K562 (cell line): ENCODE measurements at regions not wholly inside any gene's neighbourhood (a gene's known extent, or its start where the extent isn't known, plus 50 kb on each side); places are given as distances from the start of the nearest gene placed in this dataset.

Source experiments
- ATAC-seq: fragments of 200-7000 bp; cut with Tn5 transposase; 3 replicates; pipeline ENCODE4 v1.9.1; 2020; ENCODE audit warnings: moderate library complexity
- BruUV-seq: library from RNA; stranded (reverse); fragments of 400-500 nt; replicated peaks from 2 replicates; lab custom pipeline; 2021; lab: Mats Ljungman, UMichigan
- CTCF ChIA-PET: fragments of 300-600 bp; formaldehyde crosslinking; extraction: SDS; loops from one replicate; lab custom pipeline; 2021; ENCODE audit warnings: low intra/inter-chr PET ratio; lab: Yijun Ruan, JAX
- POLR2A ChIA-PET: fragments of 300-600, 350-650 bp; sonication (Branson Sonifier 250); formaldehyde crosslinking; extraction: SDS; loops from one replicate; lab custom pipeline; 2021; ENCODE audit warnings: antibody characterized with exemption, inconsistent platforms; lab: Yijun Ruan, JAX
- DNase-seq, 4 experiments: peaks; one replicate each; pipeline versions ENCODE4 v3.0.0 to v3.0.0-alpha.2; 2011 to 2018; ENCODE audit warnings: low spot score in 3 of 4, mixed read lengths in 3 of 4; ENCODE audit errors: extremely low read depth in 1 of 4
- FAIRE-seq: peaks from 2 replicates; lab custom pipeline; 2011; peaks lifted over from hg19 to GRCh38; lab: Jason Lieb, UNC
- H2AFZ ChIP-seq: 2 replicates; pipeline ENCODE4 v1.6.0; 2011; ENCODE audit warnings: low read depth, low read length, control low read depth, inconsistent platforms
- H3K27ac ChIP-seq: fragments of 200-600 bp; 3 replicates; pipeline ENCODE4 v1.8.0; 2011; ENCODE audit warnings: low read depth, mild to moderate bottlenecking, control low read depth, inconsistent platforms, low read length, moderate library complexity, mixed read lengths; ENCODE audit errors: extremely low read depth
- H3K27me3 ChIP-seq, 2 experiments: fragments of 300-600 bp in 1 of 2; 2 replicates in 1 of 2; 3 replicates in 1 of 2; pipeline versions ENCODE4 v1.6.0 to v1.8.0; 2011; ENCODE audit warnings: inconsistent platforms in 2 of 2, low read length in 2 of 2, mild to moderate bottlenecking in 1 of 2, mixed read lengths in 1 of 2, moderate library complexity in 1 of 2; ENCODE audit not compliant: control insufficient read depth in 2 of 2, insufficient read depth in 2 of 2
- H3K36me3 ChIP-seq: fragments of 300-600 bp; 3 replicates; pipeline ENCODE4 v1.8.0; 2011; ENCODE audit warnings: mild to moderate bottlenecking, low read length, inconsistent platforms; ENCODE audit not compliant: control insufficient read depth, insufficient read depth
- H3K4me1 ChIP-seq, 2 experiments: fragments of 200-600 bp in 1 of 2; replicated peaks in 1 of 2; 2 replicates in 1 of 2; 3 replicates in 1 of 2; pipeline versions ENCODE4 v1.5.1 to v1.8.0; 2011; ENCODE audit warnings: inconsistent platforms in 2 of 2, low read length in 2 of 2, mild to moderate bottlenecking in 1 of 2, mixed read lengths in 1 of 2, moderate library complexity in 1 of 2; ENCODE audit not compliant: control insufficient read depth in 2 of 2, insufficient read depth in 2 of 2
- H3K4me2 ChIP-seq: 2 replicates; pipeline ENCODE4 v1.6.1; 2011; ENCODE audit warnings: low read length, control low read depth, inconsistent platforms, mixed read lengths; ENCODE audit not compliant: insufficient read depth
- H3K4me3 ChIP-seq: fragments of 200-600 bp; sonication (generic), shearing (Covaris generic); 2 replicates; pipeline ENCODE4 v1.5.1; 2016; ENCODE audit warnings: control low read depth, inconsistent platforms
- H3K79me2 ChIP-seq: fragments of 200-600 bp; 3 replicates; pipeline ENCODE4 v1.8.0; 2011; ENCODE audit warnings: low read length, inconsistent platforms; ENCODE audit not compliant: control insufficient read depth, insufficient read depth
- H3K9ac ChIP-seq, 2 experiments: 2 replicates each; pipeline versions ENCODE4 v1.6.0 to v1.6.1; 2011; ENCODE audit warnings: low read depth in 2 of 2, low read length in 2 of 2, control low read depth in 1 of 2, inconsistent platforms in 1 of 2, mild to moderate bottlenecking in 1 of 2, mixed read lengths in 1 of 2; ENCODE audit not compliant: insufficient read depth in 1 of 2
- H3K9me1 ChIP-seq: one replicate; pipeline ENCODE4 v1.6.0; 2011; ENCODE audit warnings: inconsistent platforms, mild to moderate bottlenecking, low read length, moderate library complexity; ENCODE audit not compliant: control insufficient read depth, insufficient read depth
- H3K9me3 ChIP-seq: replicated peaks from 2 replicates; pipeline ENCODE4 v1.5.1; 2011; ENCODE audit warnings: low read depth, low read length, inconsistent platforms; ENCODE audit not compliant: control insufficient read depth, insufficient read depth
- H4K20me1 ChIP-seq: replicated peaks from 2 replicates; pipeline ENCODE4 v1.6.1; 2011; ENCODE audit warnings: low read length, inconsistent platforms, mixed read lengths; ENCODE audit not compliant: control insufficient read depth, insufficient read depth
- FOXA3 ChIP-seq, 2 experiments: fragments of 450-650 bp in 1 of 2; sonication (generic) in 1 of 2; formaldehyde crosslinking; IDR thresholded peaks in 1 of 2; conservative IDR thresholded peaks in 1 of 2; 2 replicates each; pipeline versions ENCODE4 v1.4.0 to v1.8.0; 2020 to 2022; ENCODE audit warnings: mild to moderate bottlenecking in 2 of 2, missing genetic modification reagents in 1 of 2
- HOMEZ ChIP-seq: fragments of 250-450 bp; sonication (Bioruptor Pico); IDR thresholded peaks from 2 replicates; pipeline ENCODE4 v1.4.0; 2020; ENCODE audit warnings: mild to moderate bottlenecking, moderate library complexity
- MAFG ChIP-seq: fragments of 450-650 bp; conservative IDR thresholded peaks from 2 replicates; pipeline ENCODE4 v1.6.1; 2016; ENCODE audit warnings: missing genetic modification characterization, missing compliant biosample characterization
- PHF20 ChIP-seq: fragments of 450-650 bp; IDR thresholded peaks from 2 replicates; pipeline ENCODE4 v1.6.1; 2018; ENCODE audit not compliant: partially characterized antibody
- ZNF586 ChIP-seq: fragments of 450-650 bp; formaldehyde crosslinking; conservative IDR thresholded peaks from 2 replicates; pipeline ENCODE4 v1.4.0; 2020; ENCODE audit warnings: mild to moderate bottlenecking, moderate library complexity
- WGBS: fragments of 100-300 bp; shearing (Covaris generic); methylation state at CpG from one replicate; pipeline ENCODE4 v1.1.6; 2016; ENCODE audit warnings: low coverage, mixed read lengths; ENCODE audit not compliant: insufficient coverage; ENCODE audit errors: missing lambda C conversion rate; 5-methylcytosine and 5-hydroxymethylcytosine counted together
- in situ Hi-C: fragments of 300-500 bp; cut with MboI; formaldehyde crosslinking; loops from 4 replicates; pipeline ENCODE4 v1.15.0; 2018; ENCODE audit warnings: inconsistent platforms, mixed read lengths
- intact Hi-C: fragments of 100-400 bp; cut with micrococcal nuclease; formaldehyde crosslinking; loops from 2 replicates; pipeline ENCODE4 v1.14.2; 2022

DNA sequence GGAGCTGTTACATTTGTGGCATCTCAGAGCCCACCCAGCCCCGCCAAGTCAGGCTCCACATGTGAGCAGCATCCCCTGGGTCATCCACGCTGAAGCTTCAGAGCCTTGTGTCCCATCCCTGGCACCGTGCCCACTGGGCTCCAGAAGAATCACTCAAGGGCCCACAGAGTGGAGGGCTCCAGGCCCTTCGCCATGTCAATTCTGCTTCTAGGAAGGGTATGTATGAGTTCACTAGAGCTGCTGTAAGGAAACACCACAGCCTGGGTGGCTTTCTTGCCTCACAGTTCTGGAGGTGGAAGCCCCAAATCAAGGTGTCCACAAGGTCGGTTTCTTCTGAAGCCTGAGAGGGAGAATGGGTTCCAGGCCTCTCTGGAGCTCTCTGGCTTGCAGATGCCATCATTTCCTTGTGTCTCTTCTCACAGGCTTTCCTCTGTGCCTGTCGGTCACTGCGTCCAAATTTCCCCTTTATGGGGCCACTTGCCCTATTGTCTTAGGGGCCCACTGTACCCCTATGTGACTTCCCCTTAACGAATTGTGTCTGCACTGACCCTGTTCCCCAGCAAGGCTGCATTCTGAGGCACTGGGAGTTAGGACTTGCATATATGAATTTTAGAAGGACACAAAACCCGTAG lies 1476.0 kb downstream of the TBC1D22A start (continued):
- TF ChIP-seq FOXA3 (CRISPR knock-in tag; conservative IDR thresholded peaks at IDR 0.05 in 1 of 2, IDR thresholded peaks at IDR 0.05 in 1 of 2), result no peak
- no peak for TF ChIP-seq PHF20

- under 1% methylated on average over 15 of the region's 21 CpGs for WGBS
- Histone ChIP-seq H3K27ac (no peak overlapping the region), H3K27me3 (no peaks in the 10 kb centered on the region; a peak in 1 of 5 replicates), H3K36me3 (no peaks in the 10 kb centered on the region), H2AFZ (no peak overlapping the region), H3K9me3 (no peaks in the 10 kb centered on the region)
- intact Hi-C loops, result no loop called here
- no peak for TF ChIP-seq ZNF586
- no peak for TF ChIP-seq HOMEZ
- TF ChIP-seq MAFG (tag), result no peak
- TF ChIP-seq, all 486 proteins: peak for 0
- Histone ChIP-seq H3K4me3 (no peak overlapping the region), H4K20me1 (no peaks in the 10 kb centered on the region), H3K4me1 (no peaks in the 10 kb centered on the region; a peak in 1 of 5 replicates), H3K9me1 (no peaks in the 10 kb centered on the region), H3K79me2 (no peaks in the 10 kb centered on the region), H3K9ac (no peak overlapping the region), H3K4me2 (no peak overlapping the region)
- DNase-seq (no peak), ATAC-seq (no peak), FAIRE-seq (no peak)
- no TSS peak for BruUV-seq
- ChIA-PET CTCF (no interaction called here), POLR2A (interaction anchor here (0.7 kb wide), 1 partner anchor 1000 kb away, joined by 3 read pairs; no protein-coding TSS in a partner anchor)
- in situ Hi-C loops, result no loop called here
Observed at GRCh38 chr22:48237466-48238283, 1475.2 kb downstream of the TBC1D22A start.
